Naive B cell (primary cell): ENCODE measurements at regions not wholly inside any gene's neighbourhood (a gene's known extent, or its start where the extent isn't known, plus 50 kb on each side); places are given as distances from the start of the nearest gene placed in this dataset.
A peak's percentile ranks its signal among the peaks of the same experiment; 100 is the strongest.
"Not testable (repeated sequence)": the region's sequence is repeated elsewhere in the genome, so short reads cannot be mapped to it uniquely, and the experiment has no call there.

Experiments
- ATAC-seq, 2 donors: fragments of 150-1000 bp; cut with Tn5 transposase; 2 replicates each; pipeline ENCODE4 v1.10.0; 2021; ENCODE audit warnings: low read depth in 2 of 2, mild to moderate bottlenecking in 2 of 2, moderate library complexity in 2 of 2
- DNase-seq: peaks from one replicate; pipeline ENCODE4 v3.0.0; 2022
- H3K27ac Mint-ChIP-seq, 6 donors: one replicate each; pipeline ENCODE4 v1.8.0; 2020 to 2022; ENCODE audit warnings: mild to moderate bottlenecking in 6 of 6, mixed read lengths in 6 of 6, moderate library complexity in 5 of 6, inconsistent platforms in 2 of 6
- H3K27me3 Mint-ChIP-seq, 3 donors: one replicate each; pipeline ENCODE4 v1.8.0; 2021 to 2022; ENCODE audit warnings: mixed read lengths in 3 of 3, mild to moderate bottlenecking in 1 of 3
- H3K36me3 Mint-ChIP-seq, 2 donors: one replicate each; pipeline ENCODE4 v1.8.0; 2020 to 2022; ENCODE audit warnings: mixed read lengths in 2 of 2, inconsistent platforms in 1 of 2, mild to moderate bottlenecking in 1 of 2
- H3K4me1 Mint-ChIP-seq, 3 donors: one replicate each; pipeline ENCODE4 v1.8.0; 2020 to 2022; ENCODE audit warnings: mixed read lengths in 3 of 3, inconsistent platforms in 1 of 3, mild to moderate bottlenecking in 1 of 3, moderate library complexity in 1 of 3
- H3K4me3 Mint-ChIP-seq, 8 donors: one replicate each; pipeline ENCODE4 v1.8.0; 2020 to 2022; ENCODE audit warnings: mild to moderate bottlenecking in 8 of 8, mixed read lengths in 8 of 8, moderate library complexity in 8 of 8, inconsistent platforms in 2 of 8
- H3K9me3 Mint-ChIP-seq, 7 donors: one replicate each; pipeline ENCODE4 v1.8.0; 2020 to 2022; ENCODE audit warnings: mixed read lengths in 7 of 7, mild to moderate bottlenecking in 5 of 7, inconsistent platforms in 2 of 7, moderate library complexity in 1 of 7

DNA sequence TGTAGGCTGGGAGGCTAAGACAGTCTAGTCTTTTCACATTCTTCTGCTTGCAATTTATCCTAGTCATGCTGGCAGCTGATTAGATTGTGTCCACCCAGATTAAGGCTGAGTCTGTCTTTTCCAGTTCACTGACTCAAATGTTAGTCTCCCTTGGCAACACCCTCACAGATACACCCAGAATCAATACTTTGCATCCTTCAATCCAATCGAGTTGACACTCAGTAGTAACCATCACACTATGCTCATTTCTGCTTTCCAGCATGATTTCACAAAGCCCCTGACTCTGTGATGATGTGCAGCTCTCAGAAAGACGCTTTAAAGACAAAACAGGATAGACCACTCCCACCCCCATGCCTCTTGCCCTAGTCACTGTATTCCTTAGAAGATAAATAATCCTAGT, 693.0 kb downstream of the HTR1B start:
- ATAC-seq (no peak), DNase-seq (no peak)
- Mint-ChIP-seq H3K9me3 (peaks cover 0 to 7% (median 3%) of the 10 kb centered on the region in 7 donors), H3K36me3 (no peaks in the 10 kb centered on the region), H3K4me3 (no peak overlapping the region), H3K27me3 (no peaks in the 10 kb centered on the region), H3K4me1 (no peaks in the 10 kb centered on the region), H3K27ac (peak overlapping the region in 1 of 6 donors; percentile 2)

DNA sequence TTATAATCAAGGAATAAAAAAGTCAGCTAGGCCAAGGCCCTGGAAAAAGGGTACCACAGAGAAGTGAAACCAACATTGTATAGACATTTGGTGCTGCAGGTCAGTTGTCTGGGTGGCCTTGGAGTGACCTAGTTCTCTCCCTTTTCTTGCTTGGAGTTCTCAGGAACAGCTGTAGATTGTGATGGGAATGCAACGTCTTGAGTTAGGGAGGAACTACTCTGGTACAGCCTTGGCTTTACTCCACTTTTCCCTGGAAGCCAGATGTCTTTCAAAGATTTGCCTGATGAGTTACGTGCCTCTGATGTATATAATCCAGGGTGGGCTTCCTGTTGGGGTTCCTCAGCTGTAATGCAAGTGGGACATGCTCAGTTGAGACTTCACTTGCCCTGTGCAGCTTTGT, 694.7 kb downstream of the HTR1B start:
- H3K27me3 Mint-ChIP-seq = no peaks in the 10 kb centered on the region
- H3K4me1 Mint-ChIP-seq = no peaks in the 10 kb centered on the region
- H3K9me3 Mint-ChIP-seq = peaks cover 0 to 5% (median 3%) of the 10 kb centered on the region in 7 donors
- DNase-seq (no peak), ATAC-seq (no peak)
- H3K27ac Mint-ChIP-seq = no peak overlapping the region
- H3K36me3 Mint-ChIP-seq = no peaks in the 10 kb centered on the region
- H3K4me3 Mint-ChIP-seq = no peak overlapping the region

DNA sequence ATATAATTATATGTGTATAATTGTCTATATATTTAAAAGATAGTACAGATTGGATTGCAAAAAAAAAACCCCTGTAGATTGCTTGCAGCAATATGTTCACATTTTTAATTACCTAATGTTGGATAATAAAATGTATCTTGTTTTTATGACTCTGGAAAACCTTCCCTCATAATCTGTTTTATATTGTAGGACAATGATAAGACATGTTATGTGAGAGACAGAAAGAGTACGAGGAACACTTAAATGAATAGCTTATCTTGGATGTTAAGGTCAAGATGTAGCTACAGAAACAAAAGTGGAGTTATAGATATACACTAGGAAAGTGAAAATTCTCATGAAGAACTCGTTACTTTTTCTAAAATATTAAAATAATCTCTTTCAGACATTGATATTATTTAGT, 691.6 kb upstream of the IMPG1 start:
- peaks cover 0 to 7% (median 3%) of the 10 kb centered on the region in 7 donors for H3K9me3 Mint-ChIP-seq
- DNase-seq = no peak
- no peaks in the 10 kb centered on the region for H3K4me1 Mint-ChIP-seq
- H3K36me3 Mint-ChIP-seq = no peaks in the 10 kb centered on the region
- H3K27ac Mint-ChIP-seq = no peak overlapping the region
- ATAC-seq = no peak
- no peak overlapping the region for H3K4me3 Mint-ChIP-seq
- no peaks in the 10 kb centered on the region for H3K27me3 Mint-ChIP-seq

DNA sequence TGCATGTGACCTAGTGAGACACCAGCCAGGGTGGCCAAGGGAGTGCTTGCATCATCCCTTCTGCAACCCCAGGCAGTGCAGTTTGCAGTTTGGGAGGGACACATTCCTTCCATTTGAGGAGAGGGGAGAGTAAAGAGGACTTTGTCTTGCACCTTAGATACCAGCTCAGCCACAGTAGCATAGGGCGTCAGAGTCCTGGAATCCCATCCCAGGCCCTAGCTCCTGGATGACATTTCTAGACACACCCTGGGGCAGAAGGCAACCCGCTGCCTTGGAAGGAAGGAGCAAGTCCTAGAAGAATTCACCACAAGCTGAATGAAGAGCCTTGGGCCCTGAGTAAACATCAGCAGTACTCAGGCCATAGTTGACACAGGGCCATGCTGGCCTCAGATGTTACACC, 680.4 kb upstream of the IMPG1 start:
- Mint-ChIP-seq H3K4me3 (no peak overlapping the region), H3K27me3 (no peaks in the 10 kb centered on the region), H3K4me1 (no peaks in the 10 kb centered on the region), H3K9me3 (peaks cover 0 to 15% (median 10%) of the 10 kb centered on the region in 7 donors), H3K36me3 (no peaks in the 10 kb centered on the region), H3K27ac (no peak overlapping the region)
- DNase-seq (no peak), ATAC-seq (no peak)

DNA sequence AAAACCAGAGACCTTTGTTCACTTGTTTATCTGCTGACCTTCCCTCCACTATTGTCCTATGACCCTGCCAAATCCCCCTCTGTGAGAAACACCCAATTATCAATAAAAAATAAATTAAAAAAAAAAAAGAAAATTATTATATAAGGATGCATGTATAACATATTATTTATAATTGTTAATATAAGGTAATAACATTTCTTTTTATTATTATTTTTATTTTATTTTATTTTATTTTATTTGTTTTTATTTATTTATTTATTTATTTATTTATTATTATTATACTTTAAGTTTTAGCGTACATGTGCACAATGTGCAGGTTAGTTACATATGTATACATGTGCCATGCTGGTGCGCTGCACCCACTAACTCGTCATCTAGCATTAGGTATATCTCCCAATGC, 672.9 kb upstream of the IMPG1 start:
- peaks cover 0 to 18% (median 4%) of the 10 kb centered on the region in 7 donors for H3K9me3 Mint-ChIP-seq
- not testable (repeated sequence) for H3K4me1 Mint-ChIP-seq, H3K27ac Mint-ChIP-seq, ATAC-seq, H3K36me3 Mint-ChIP-seq, H3K27me3 Mint-ChIP-seq, DNase-seq, H3K4me3 Mint-ChIP-seq

DNA sequence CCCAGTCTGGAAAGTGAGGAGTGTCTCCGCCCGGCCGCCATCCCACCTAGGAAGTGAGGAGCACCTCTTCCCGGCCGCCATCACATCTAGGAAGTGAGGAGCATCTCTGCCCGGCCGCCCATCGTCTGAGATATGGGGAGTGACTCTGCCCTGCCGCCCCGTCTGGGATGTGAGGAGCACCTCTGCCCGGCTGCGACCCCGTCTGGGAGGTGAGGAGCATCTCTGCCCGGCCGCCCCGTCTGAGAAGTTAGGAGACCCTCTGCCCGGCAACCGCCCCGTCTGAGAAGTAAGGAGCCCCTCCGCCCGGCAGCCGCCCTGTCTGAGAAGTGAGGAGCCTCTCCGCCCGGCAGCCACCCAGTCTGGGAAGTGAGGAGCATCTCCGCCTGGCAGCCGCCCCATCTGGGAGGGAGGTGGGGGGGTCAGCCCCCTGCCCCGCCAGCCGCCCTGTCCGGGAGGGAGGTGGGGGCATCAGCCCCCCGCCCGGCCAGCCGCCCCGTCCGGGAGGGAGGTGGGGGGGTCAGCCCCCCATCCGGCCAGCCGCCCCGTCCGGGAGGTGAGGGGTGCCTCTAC, 671.8 kb upstream of the IMPG1 start:
- not testable (repeated sequence) for H3K27me3 Mint-ChIP-seq, H3K4me3 Mint-ChIP-seq, DNase-seq, H3K27ac Mint-ChIP-seq, ATAC-seq, H3K36me3 Mint-ChIP-seq, H3K4me1 Mint-ChIP-seq
- peaks cover 0 to 18% (median 4%) of the 10 kb centered on the region in 7 donors for H3K9me3 Mint-ChIP-seq

DNA sequence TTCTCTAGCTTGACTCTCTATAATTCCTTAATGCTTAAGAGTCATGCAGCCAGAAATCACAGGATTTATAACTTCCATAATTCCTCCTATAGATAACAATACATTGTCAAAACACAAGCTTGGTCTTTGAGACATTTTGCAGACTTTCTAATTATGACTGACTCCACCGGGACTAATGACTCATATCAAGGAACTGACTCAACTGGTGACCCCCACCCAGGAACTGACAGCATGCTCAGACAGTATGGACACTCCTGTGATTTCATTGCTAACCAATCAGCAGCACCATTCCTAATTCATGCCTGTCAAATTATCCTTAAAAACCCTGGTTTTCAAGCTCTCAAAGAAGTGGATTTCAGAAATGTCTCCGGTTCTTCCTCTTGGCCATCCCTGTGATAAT, 670.5 kb upstream of the IMPG1 start:
- DNase-seq (no peak), ATAC-seq (no peak)
- Mint-ChIP-seq H3K36me3 (no peaks in the 10 kb centered on the region), H3K27ac (no peak overlapping the region), H3K4me1 (no peaks in the 10 kb centered on the region), H3K27me3 (no peaks in the 10 kb centered on the region), H3K9me3 (peaks cover 0 to 26% (median 4%) of the 10 kb centered on the region in 7 donors), H3K4me3 (no peak overlapping the region)

DNA sequence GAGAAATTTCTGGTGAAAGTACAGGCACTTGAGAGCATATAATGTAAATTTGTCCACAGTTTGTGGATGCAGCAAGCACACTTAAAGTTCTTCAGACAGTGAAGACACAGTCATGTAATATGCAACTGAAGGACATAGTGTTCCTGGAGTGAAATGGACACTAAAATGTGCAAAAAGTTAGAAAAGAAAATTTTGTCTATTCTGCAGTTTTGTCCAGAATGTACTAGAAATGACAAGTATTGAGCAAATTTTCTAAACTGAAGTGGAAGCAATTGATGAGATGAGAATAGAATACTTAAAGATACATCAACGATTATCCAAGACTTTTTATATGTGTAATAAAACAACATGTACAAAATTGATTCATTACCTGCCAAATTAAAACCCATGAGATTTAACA, 647.0 kb upstream of the IMPG1 start:
- no peak for DNase-seq
- Mint-ChIP-seq H3K36me3 (no peaks in the 10 kb centered on the region), H3K4me1 (no peaks in the 10 kb centered on the region), H3K9me3 (peaks cover 0 to 15% (median 0%) of the 10 kb centered on the region in 7 donors), H3K27me3 (no peaks in the 10 kb centered on the region), H3K27ac (no peak overlapping the region), H3K4me3 (no peak overlapping the region)
- ATAC-seq = no peak

DNA sequence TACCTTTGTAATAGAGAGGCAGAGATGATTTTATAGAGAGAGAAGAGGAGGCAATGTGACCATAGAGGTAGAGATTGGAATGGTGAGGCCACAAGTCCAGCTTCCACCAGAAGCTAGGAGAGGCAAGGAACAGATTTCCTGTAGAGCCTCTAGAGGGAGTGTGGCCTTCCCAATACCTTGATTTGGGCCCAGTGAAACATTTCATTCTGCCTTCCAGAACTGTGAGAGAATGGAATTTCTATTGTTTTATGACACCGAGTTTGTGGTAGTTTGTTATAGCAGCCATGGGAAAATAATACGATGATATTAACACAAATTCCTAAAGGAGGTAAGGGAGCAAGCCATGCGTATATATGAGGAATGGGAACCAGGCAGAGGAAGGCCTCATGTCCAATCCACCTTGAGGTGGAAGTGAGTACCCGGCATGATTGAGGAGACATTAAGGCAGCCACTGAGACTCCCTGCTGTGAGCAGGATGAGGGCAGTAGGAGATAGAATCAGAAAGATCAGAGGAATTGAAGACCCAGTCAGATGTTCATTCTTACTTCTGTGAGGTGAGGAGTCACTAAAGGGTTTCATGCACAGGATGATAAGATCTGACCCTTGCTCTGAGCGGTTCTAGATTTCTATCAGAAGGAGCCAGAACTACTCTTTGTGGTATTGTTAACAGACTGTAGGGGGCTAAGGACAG, 636.3 kb upstream of the IMPG1 start:
- H3K27ac Mint-ChIP-seq = no peak overlapping the region
- no peaks in the 10 kb centered on the region for H3K27me3 Mint-ChIP-seq
- no peak for ATAC-seq
- H3K4me1 Mint-ChIP-seq = no peaks in the 10 kb centered on the region
- H3K4me3 Mint-ChIP-seq = no peak overlapping the region
- no peak for DNase-seq
- H3K9me3 Mint-ChIP-seq = peaks cover 0 to 5% (median 1%) of the 10 kb centered on the region in 7 donors
- H3K36me3 Mint-ChIP-seq = no peaks in the 10 kb centered on the region

DNA sequence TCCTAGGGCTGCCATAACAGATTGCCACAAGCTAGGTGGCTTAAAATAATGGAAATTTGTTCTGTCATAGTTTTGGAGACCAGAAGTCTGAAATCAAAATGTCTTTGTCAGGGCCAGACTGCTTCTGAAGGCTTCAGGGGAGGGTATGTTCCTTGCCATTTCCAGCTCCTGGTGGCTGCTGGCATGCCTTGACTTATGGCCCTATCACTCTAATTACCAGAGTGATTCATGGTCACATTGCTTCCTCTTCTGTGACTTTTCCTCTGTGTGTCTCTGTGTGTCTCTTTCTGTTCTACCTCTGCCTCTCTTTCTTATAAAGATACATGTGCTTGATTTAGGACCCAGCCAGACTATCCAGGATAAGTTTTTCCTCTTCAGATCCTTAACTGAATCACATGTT, 635.2 kb upstream of the IMPG1 start:
- Mint-ChIP-seq H3K27me3 (no peaks in the 10 kb centered on the region), H3K4me1 (no peaks in the 10 kb centered on the region), H3K9me3 (peaks cover 0 to 6% (median 1%) of the 10 kb centered on the region in 7 donors), H3K27ac (no peak overlapping the region), H3K36me3 (no peaks in the 10 kb centered on the region), H3K4me3 (no peak overlapping the region)
- no peak for ATAC-seq
- DNase-seq = no peak

DNA sequence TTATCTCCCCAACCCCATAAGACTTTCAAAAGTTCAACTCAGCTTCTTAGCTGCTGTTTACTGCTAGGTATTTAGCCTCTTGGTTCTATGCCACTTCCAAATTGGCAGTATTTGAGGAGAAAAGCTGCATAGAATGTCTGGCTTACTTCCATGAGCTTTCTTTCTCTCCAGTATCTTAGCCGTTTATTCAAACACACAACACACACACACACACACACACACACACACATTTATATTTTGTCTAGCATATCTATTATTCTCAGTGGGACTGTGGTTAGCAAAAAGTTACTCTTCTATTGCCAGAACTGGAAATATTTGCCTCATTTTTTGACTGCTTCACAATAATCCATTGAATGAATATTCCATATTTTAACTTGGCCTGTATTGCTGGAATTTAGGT, 634.2 kb upstream of the IMPG1 start:
- Mint-ChIP-seq H3K27me3 (no peaks in the 10 kb centered on the region), H3K27ac (no peak overlapping the region), H3K4me3 (no peak overlapping the region), H3K9me3 (peaks cover 0 to 11% (median 2%) of the 10 kb centered on the region in 7 donors), H3K4me1 (no peaks in the 10 kb centered on the region), H3K36me3 (no peaks in the 10 kb centered on the region)
- no peak for DNase-seq
- no peak for ATAC-seq

DNA sequence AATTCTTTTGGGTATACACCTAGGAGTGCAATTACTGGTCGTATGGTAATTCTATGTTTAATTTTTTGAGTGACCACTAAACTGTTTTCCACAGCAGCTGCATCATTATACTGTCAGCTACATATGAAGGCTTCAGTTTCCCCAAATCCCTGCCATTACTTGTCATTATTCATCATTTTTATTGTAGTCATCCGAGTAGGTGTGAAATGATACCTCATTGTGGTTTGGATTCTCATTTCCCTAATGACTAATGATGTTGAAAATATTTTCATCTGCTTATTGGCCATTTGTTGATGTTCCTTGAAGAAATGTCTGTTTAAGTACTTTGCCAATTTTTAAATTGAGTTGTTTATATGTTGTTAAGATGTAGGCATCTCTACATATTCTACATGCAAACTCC, 633.6 kb upstream of the IMPG1 start:
- no peaks in the 10 kb centered on the region for H3K4me1 Mint-ChIP-seq
- DNase-seq (no peak), ATAC-seq (no peak)
- no peaks in the 10 kb centered on the region for H3K27me3 Mint-ChIP-seq
- H3K4me3 Mint-ChIP-seq = no peak overlapping the region
- peaks cover 0 to 11% (median 0%) of the 10 kb centered on the region in 7 donors for H3K9me3 Mint-ChIP-seq
- no peaks in the 10 kb centered on the region for H3K36me3 Mint-ChIP-seq
- H3K27ac Mint-ChIP-seq = no peak overlapping the region

DNA sequence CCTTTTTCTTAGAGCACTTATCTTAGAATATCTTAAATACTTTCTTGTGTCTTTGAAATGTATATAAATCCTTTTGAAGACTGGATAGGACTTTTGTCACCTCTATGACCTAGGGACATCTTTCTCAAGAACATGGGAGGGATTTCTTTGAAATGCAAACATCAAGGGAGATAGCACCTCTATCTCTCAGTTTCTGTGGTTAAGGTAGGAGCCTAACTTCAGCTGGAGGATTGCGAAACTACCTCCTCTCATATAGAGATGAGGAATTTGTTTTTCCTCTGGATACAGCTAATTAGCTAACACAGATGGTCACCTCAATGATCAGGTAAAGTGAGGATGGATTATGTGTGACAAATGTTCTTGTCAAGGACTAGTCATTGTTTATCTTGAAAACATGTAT, 631.3 kb upstream of the IMPG1 start:
- Mint-ChIP-seq H3K27ac (no peak overlapping the region), H3K4me1 (no peaks in the 10 kb centered on the region)
- no peak for ATAC-seq

DNA sequence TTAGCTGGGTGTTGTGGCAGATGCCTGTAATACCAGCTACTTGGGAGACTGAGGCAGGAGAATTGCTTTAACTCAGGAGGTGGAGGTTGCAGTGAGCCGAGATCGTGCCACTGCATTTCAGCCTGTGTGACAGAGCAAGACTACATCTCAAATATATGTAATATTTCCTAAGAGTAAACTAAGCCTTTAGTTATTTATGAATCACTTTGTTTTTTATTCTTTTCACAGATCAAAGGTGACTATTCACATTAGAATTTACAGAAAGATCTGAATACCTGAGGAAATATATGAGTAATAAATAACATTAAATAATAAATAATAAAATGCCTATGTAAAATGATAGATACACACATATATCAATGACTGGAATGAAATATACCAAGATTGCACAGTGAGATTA, 630.8 kb upstream of the IMPG1 start:
- no peaks in the 10 kb centered on the region for H3K36me3 Mint-ChIP-seq
- H3K9me3 Mint-ChIP-seq = peaks cover 0 to 11% (median 0%) of the 10 kb centered on the region in 7 donors
- no peaks in the 10 kb centered on the region for H3K4me1 Mint-ChIP-seq
- H3K27ac Mint-ChIP-seq = no peak overlapping the region
- H3K4me3 Mint-ChIP-seq = no peak overlapping the region
- H3K27me3 Mint-ChIP-seq = no peaks in the 10 kb centered on the region
- DNase-seq = no peak
- no peak for ATAC-seq

More for the DNA sequence above, 631.3 kb upstream of the IMPG1 start:
- Mint-ChIP-seq H3K27me3 (no peaks in the 10 kb centered on the region), H3K4me3 (no peak overlapping the region), H3K9me3 (peaks cover 0 to 11% (median 0%) of the 10 kb centered on the region in 7 donors), H3K36me3 (no peaks in the 10 kb centered on the region)
- DNase-seq = no peak
